Activated CD8-positive, alpha-beta T cell treated with anti-CD3 and anti-CD28 coated beads for 36 hours (primary cell): ENCODE measurements at regions not wholly inside any gene's neighbourhood (a gene's known extent, or its start where the extent isn't known, plus 50 kb on each side); places are given as distances from the start of the nearest gene placed in this dataset.

Experiments used
- ATAC-seq: fragments of 200-7000 bp; cut with Tn5 transposase; one replicate; pipeline ENCODE4 v1.10.0; 2021; ENCODE audit warnings: mild to moderate bottlenecking, moderate library complexity
- CTCF ChIA-PET: fragments of 350-600 bp; sonication (Branson Sonifier 250); formaldehyde crosslinking; loops from one replicate; lab custom pipeline; 2021; ENCODE audit warnings: antibody characterized with exemption; lab: Charles Lee
- POLR2A ChIA-PET: fragments of 350-600 bp; sonication (Branson Sonifier 250); formaldehyde crosslinking; loops from one replicate; lab custom pipeline; 2021; ENCODE audit warnings: antibody characterized with exemption; lab: Charles Lee
- DNase-seq: peaks from one replicate; pipeline ENCODE4 v3.0.0-alpha.2; 2020
- H3K27ac Mint-ChIP-seq: one replicate; pipeline ENCODE4 v1.8.0; 2021; ENCODE audit warnings: mild to moderate bottlenecking, mixed read lengths
- H3K27me3 Mint-ChIP-seq: one replicate; pipeline ENCODE4 v1.8.0; 2021; ENCODE audit warnings: mixed read lengths
- H3K36me3 Mint-ChIP-seq: one replicate; pipeline ENCODE4 v1.8.0; 2021; ENCODE audit warnings: low read depth, mixed read lengths
- H3K4me1 Mint-ChIP-seq: one replicate; pipeline ENCODE4 v1.8.0; 2021; ENCODE audit warnings: low read depth, mixed read lengths
- H3K4me3 Mint-ChIP-seq: one replicate; pipeline ENCODE4 v1.8.0; 2021; ENCODE audit warnings: mild to moderate bottlenecking, moderate library complexity, mixed read lengths
- H3K9me3 Mint-ChIP-seq: one replicate; pipeline ENCODE4 v1.8.0; 2021; ENCODE audit warnings: mixed read lengths
- CTCF ChIP-seq: fragments of 200-600 bp; IDR thresholded peaks from one replicate; pipeline ENCODE4 v1.8.0; 2022; ENCODE audit warnings: antibody characterized with exemption, mild to moderate bottlenecking
- intact Hi-C: fragments of 100-400 bp; cut with micrococcal nuclease; formaldehyde crosslinking; loops from one replicate; pipeline ENCODE4 v1.10.0; 2022

- H3K9me3 Mint-ChIP-seq = no peaks in the 10 kb centered on the region
- H3K27ac Mint-ChIP-seq = no peak overlapping the region
- no peaks in the 10 kb centered on the region for H3K27me3 Mint-ChIP-seq
- no peak for DNase-seq
- CTCF ChIA-PET = no interaction called here
- POLR2A ChIA-PET = no interaction called here
- intact Hi-C loops = no loop called here
- H3K36me3 Mint-ChIP-seq = no peaks in the 10 kb centered on the region
- no peak overlapping the region for H3K4me3 Mint-ChIP-seq
- TF ChIP-seq CTCF = no peak
- H3K4me1 Mint-ChIP-seq = no peaks in the 10 kb centered on the region
- no peak for ATAC-seq
These were observed 591.6 kb downstream of the REEP3 start for GRCh38 chr10:64112701-64113355.

GRCh38 chr10:64113375-64113774, 592.2 kb downstream of the REEP3 start:
- TF ChIP-seq CTCF = no peak
- ChIA-PET CTCF (no interaction called here), POLR2A (no interaction called here)
- no peaks in the 10 kb centered on the region for H3K4me1 Mint-ChIP-seq
- H3K36me3 Mint-ChIP-seq = no peaks in the 10 kb centered on the region
- no peak for DNase-seq
- ATAC-seq = no peak
- intact Hi-C loops = no loop called here
- H3K27ac Mint-ChIP-seq = no peak overlapping the region
- H3K27me3 Mint-ChIP-seq = no peaks in the 10 kb centered on the region
- no peak overlapping the region for H3K4me3 Mint-ChIP-seq
- H3K9me3 Mint-ChIP-seq = no peaks in the 10 kb centered on the region

GRCh38 chr10:64113792-64114191, 592.6 kb downstream of the REEP3 start:
- ATAC-seq = no peak
- TF ChIP-seq CTCF = no peak
- DNase-seq = no peak
- Mint-ChIP-seq H3K27me3 (no peaks in the 10 kb centered on the region), H3K36me3 (no peaks in the 10 kb centered on the region), H3K27ac (no peak overlapping the region), H3K4me1 (no peaks in the 10 kb centered on the region), H3K4me3 (no peak overlapping the region), H3K9me3 (no peaks in the 10 kb centered on the region)
- CTCF ChIA-PET = no interaction called here
- POLR2A ChIA-PET = no interaction called here
- intact Hi-C loops = no loop called here

- CTCF ChIA-PET = interaction anchor here (2.7 kb wide), 1 partner anchor 12 kb away, joined by 8 read pairs; no protein-coding TSS in a partner anchor
- POLR2A ChIA-PET = no interaction called here
These were observed 594.3 kb downstream of the REEP3 start for GRCh38 chr10:64115471-64115870.

More at GRCh38 chr10:64115471-64115870, 594.3 kb downstream of the REEP3 start:
- TF ChIP-seq CTCF = no peak
- no peak overlapping the region for H3K4me3 Mint-ChIP-seq
- H3K9me3 Mint-ChIP-seq = no peaks in the 10 kb centered on the region
- DNase-seq (no peak), ATAC-seq (no peak)
- H3K4me1 Mint-ChIP-seq = no peaks in the 10 kb centered on the region
- H3K36me3 Mint-ChIP-seq = no peaks in the 10 kb centered on the region
- intact Hi-C loops = no loop called here
- no peak overlapping the region for H3K27ac Mint-ChIP-seq
- no peaks in the 10 kb centered on the region for H3K27me3 Mint-ChIP-seq
